IMR-90 (cell line): ENCODE measurements at regions not wholly inside any gene's neighbourhood (a gene's known extent, or its start where the extent isn't known, plus 50 kb on each side); places are given as distances from the start of the nearest gene placed in this dataset.
"Not testable (repeated sequence)": the region's sequence is repeated elsewhere in the genome, so short reads cannot be mapped to it uniquely, and the experiment has no call there.

Experiments used
- ATAC-seq: fragments of 200-7000 bp; cut with Tn5 transposase; 2 replicates; pipeline ENCODE4 v1.9.1; 2020; ENCODE audit warnings: low read depth, mild to moderate bottlenecking, moderate library complexity
- BruUV-seq: library from RNA; stranded (reverse); fragments of 400-500 nt; replicated peaks from 2 replicates; lab custom pipeline; 2021; lab: Mats Ljungman, UMichigan
- CTCF ChIA-PET: fragments of 300-600 bp; formaldehyde crosslinking; extraction: SDS; loops from one replicate; lab custom pipeline; 2021; ENCODE audit warnings: antibody characterized with exemption; lab: Yijun Ruan, JAX
- POLR2A ChIA-PET: fragments of 300-600 bp; sonication (Branson Sonifier 250); formaldehyde crosslinking; loops from one replicate; lab custom pipeline; 2022; ENCODE audit warnings: antibody characterized with exemption; ENCODE audit not compliant: unreplicated experiment; lab: Charles Lee
- DNase-seq: peaks from one replicate; pipeline ENCODE4 v3.0.0; 2013
- H2AFZ ChIP-seq: replicated peaks from 2 replicates; pipeline ENCODE3; 2013; ENCODE audit warnings: low read length, mild to moderate bottlenecking; ENCODE audit not compliant: poor library complexity
- H2AK5ac ChIP-seq: 2 replicates; pipeline ENCODE4 v1.6.1; 2013; ENCODE audit warnings: low read depth, low read length, inconsistent platforms
- H2AK9ac ChIP-seq: replicated peaks from 2 replicates; pipeline ENCODE3; 2013; ENCODE audit warnings: mild to moderate bottlenecking, low read depth, low read length, moderate library complexity; ENCODE audit not compliant: poor library complexity
- H2BK120ac ChIP-seq: 2 replicates; pipeline ENCODE4 v1.6.1; 2013; ENCODE audit warnings: low read depth, low read length, inconsistent platforms
- H2BK15ac ChIP-seq: 3 replicates; pipeline ENCODE4 v1.6.1; 2013; ENCODE audit warnings: low read depth, low read length, inconsistent platforms
- H2BK20ac ChIP-seq: 2 replicates; pipeline ENCODE4 v1.6.1; 2013; ENCODE audit warnings: low read depth, mild to moderate bottlenecking, inconsistent platforms, low read length, moderate library complexity
- H2BK5ac ChIP-seq: 2 replicates; pipeline ENCODE4 v1.6.1; 2013; ENCODE audit warnings: mild to moderate bottlenecking, low read depth, low read length, inconsistent platforms; ENCODE audit not compliant: poor library complexity, severe bottlenecking
- H3K14ac ChIP-seq: replicated peaks from 2 replicates; pipeline ENCODE4 v1.6.1; 2013; ENCODE audit warnings: low read depth, low read length, inconsistent platforms
- H3K18ac ChIP-seq: 2 replicates; pipeline ENCODE4 v1.6.1; 2013; ENCODE audit warnings: low read depth, low read length, control low read depth
- H3K23ac ChIP-seq: 2 replicates; pipeline ENCODE4 v1.6.1; 2013; ENCODE audit warnings: low read depth, low read length, inconsistent platforms
- H3K27ac ChIP-seq: 2 replicates; pipeline ENCODE4 v1.5.1; 2013; ENCODE audit warnings: mild to moderate bottlenecking, control low read depth, low read length; ENCODE audit not compliant: insufficient read depth
- H3K27me3 ChIP-seq: 2 replicates; pipeline ENCODE4 v1.6.1; 2013; ENCODE audit warnings: low read length; ENCODE audit not compliant: control insufficient read depth, insufficient read depth
- H3K36me3 ChIP-seq: 2 replicates; pipeline ENCODE4 v1.6.1; 2013; ENCODE audit warnings: low read length, mixed read lengths; ENCODE audit not compliant: control insufficient read depth, insufficient read depth
- H3K4ac ChIP-seq: 2 replicates; pipeline ENCODE4 v1.6.1; 2013; ENCODE audit warnings: low read depth, low read length, inconsistent platforms
- H3K4me1 ChIP-seq: 2 replicates; pipeline ENCODE4 v1.6.1; 2013; ENCODE audit warnings: low read length, mixed read lengths; ENCODE audit not compliant: control insufficient read depth, insufficient read depth
- H3K4me2 ChIP-seq: 2 replicates; pipeline ENCODE4 v1.6.1; 2013; ENCODE audit warnings: low read depth, mild to moderate bottlenecking, control low read depth, low read length, moderate library complexity
- H3K4me3 ChIP-seq: 2 replicates; pipeline ENCODE4 v1.5.1; 2013; ENCODE audit warnings: low read depth, mild to moderate bottlenecking, control low read depth, low read length, moderate library complexity; ENCODE audit not compliant: insufficient read depth
- H3K56ac ChIP-seq: 2 replicates; pipeline ENCODE4 v1.6.1; 2013; ENCODE audit warnings: low read length, inconsistent platforms; ENCODE audit not compliant: insufficient read depth; ENCODE audit errors: extremely low read depth
- H3K79me1 ChIP-seq, 2 experiments: 2 replicates each; pipeline ENCODE4 v1.6.1; 2013; ENCODE audit warnings: low read length in 2 of 2, inconsistent platforms in 1 of 2, low read depth in 1 of 2
- H3K9ac ChIP-seq: 2 replicates; pipeline ENCODE4 v1.6.1; 2013; ENCODE audit warnings: low read depth, low read length, control low read depth
- H3K9me1 ChIP-seq: 2 replicates; pipeline ENCODE4 v1.6.1; 2013; ENCODE audit warnings: low read length, inconsistent platforms; ENCODE audit not compliant: insufficient read depth
- H3K9me3 ChIP-seq: 2 replicates; pipeline ENCODE4 v1.6.1; 2013; ENCODE audit warnings: low read length; ENCODE audit not compliant: control insufficient read depth, insufficient read depth
- H4K20me1 ChIP-seq: 2 replicates; pipeline ENCODE4 v1.6.1; 2013; ENCODE audit warnings: low read length, inconsistent platforms; ENCODE audit not compliant: insufficient read depth
- H4K5ac ChIP-seq: 2 replicates; pipeline ENCODE4 v1.6.1; 2013; ENCODE audit warnings: mild to moderate bottlenecking, low read depth, low read length, control low read depth
- H4K8ac ChIP-seq, 2 experiments: 2 replicates each; pipeline ENCODE4 v1.6.1; 2013; ENCODE audit warnings: low read depth in 2 of 2, low read length in 2 of 2, control low read depth in 1 of 2, inconsistent platforms in 1 of 2
- H4K91ac ChIP-seq: 2 replicates; pipeline ENCODE4 v1.6.1; 2013; ENCODE audit warnings: low read depth, low read length, inconsistent platforms; ENCODE audit not compliant: insufficient read depth
- WGBS, 2 experiments: methylation state at CpG; one replicate each; pipeline versions ENCODE4 v1.1.5 to v1.1.7; 2013; ENCODE audit warnings: missing lambda C conversion rate in 2 of 2; ENCODE audit not compliant: insufficient read length in 1 of 2; ENCODE audit errors: extremely low coverage in 2 of 2; 5-methylcytosine and 5-hydroxymethylcytosine counted together
- dilution Hi-C: fragments of 300-500 bp; cut with HindIII; formaldehyde crosslinking; loops from one replicate; pipeline ENCODE4 v1.14.3; 2018; ENCODE audit warnings: low sequenced_read_pairs; ENCODE audit not compliant: unreplicated experiment
- in situ Hi-C: fragments of 300-500 bp; cut with MboI; formaldehyde crosslinking; loops from 3 replicates; pipeline ENCODE4 v1.14.3; 2019; ENCODE audit warnings: low sequenced_read_pairs, inconsistent platforms, mixed read lengths
- intact Hi-C: fragments of 100-400 bp; cut with micrococcal nuclease; formaldehyde crosslinking; loops from 2 replicates; pipeline ENCODE4 v1.10.0; 2022

DNA sequence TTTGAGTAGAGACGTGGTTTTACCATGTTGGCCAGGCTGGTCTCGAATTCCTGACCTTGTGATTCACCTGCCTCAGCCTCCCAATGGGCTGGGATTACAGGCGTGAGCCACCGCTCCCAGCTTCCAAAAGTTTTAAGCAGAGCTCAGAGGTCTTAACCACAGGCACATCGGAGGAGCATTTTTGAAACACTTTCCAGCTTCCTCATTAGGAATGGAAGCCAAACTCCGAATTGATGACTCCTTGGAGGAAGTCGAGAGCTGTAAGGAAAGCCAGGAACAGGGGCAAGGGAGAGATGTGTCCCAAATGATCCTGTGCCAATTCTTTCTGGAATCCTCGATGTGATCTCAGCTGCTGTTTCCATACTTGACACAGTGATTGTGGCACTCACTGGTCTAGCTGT is 56.2 kb upstream of the CCZ1B start:
- H2BK20ac ChIP-seq, H4K20me1 ChIP-seq, H3K56ac ChIP-seq, H2AK9ac ChIP-seq, POLR2A ChIA-PET, H2AK5ac ChIP-seq, H3K9me3 ChIP-seq, H3K9ac ChIP-seq, dilution Hi-C loops, H3K4ac ChIP-seq, H3K79me1 ChIP-seq, H2BK120ac ChIP-seq, H2BK15ac ChIP-seq, H3K27me3 ChIP-seq, BruUV-seq, H3K23ac ChIP-seq, H3K9me1 ChIP-seq, H3K4me2 ChIP-seq, H3K36me3 ChIP-seq, CTCF ChIA-PET, ATAC-seq, H3K4me1 ChIP-seq, H3K27ac ChIP-seq, H3K4me3 ChIP-seq, intact Hi-C loops, H4K8ac ChIP-seq, H3K18ac ChIP-seq, H3K14ac ChIP-seq, in situ Hi-C loops, H2BK5ac ChIP-seq, H4K91ac ChIP-seq, H4K5ac ChIP-seq, H2AFZ ChIP-seq: not testable (repeated sequence)
- 14% methylated on average over 1 of the region's 8 CpGs; no CpG with 5 or more reads in 1 of the 2 experiments for WGBS, 2 experiments
- DNase-seq, result peak; percentile 5

DNA sequence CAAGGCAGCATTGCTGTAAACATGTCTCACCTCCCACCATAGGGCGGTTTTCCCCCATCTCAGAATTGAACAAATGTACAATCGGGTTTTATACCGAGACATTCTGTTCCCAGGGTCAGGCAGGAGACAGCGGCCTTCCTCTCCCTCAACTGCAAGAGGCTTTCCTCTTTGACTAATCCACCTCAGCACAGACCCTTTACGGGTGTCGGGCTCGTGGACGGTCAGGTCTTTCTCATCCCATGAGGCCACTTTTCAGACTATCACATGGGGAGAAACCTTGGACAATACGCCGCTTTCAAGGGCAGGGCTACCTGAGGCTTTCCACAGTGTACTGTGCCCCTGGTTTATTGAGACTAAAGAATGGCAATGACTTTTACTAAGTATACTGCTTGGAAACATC is 57.7 kb upstream of the CCZ1B start:
- H3K27me3 ChIP-seq, H3K4ac ChIP-seq, H3K36me3 ChIP-seq, DNase-seq, H4K20me1 ChIP-seq, H2BK120ac ChIP-seq, CTCF ChIA-PET, H3K79me1 ChIP-seq, dilution Hi-C loops, ATAC-seq, H4K8ac ChIP-seq, BruUV-seq, H3K9me3 ChIP-seq, H2BK5ac ChIP-seq, H2AK9ac ChIP-seq, H2BK20ac ChIP-seq, H3K18ac ChIP-seq, H3K4me2 ChIP-seq, POLR2A ChIA-PET, H3K4me3 ChIP-seq, intact Hi-C loops, H3K23ac ChIP-seq, H2AFZ ChIP-seq, H3K56ac ChIP-seq, H3K14ac ChIP-seq, H2AK5ac ChIP-seq, H2BK15ac ChIP-seq, H3K4me1 ChIP-seq, in situ Hi-C loops, H3K27ac ChIP-seq, H4K91ac ChIP-seq, H3K9me1 ChIP-seq, H4K5ac ChIP-seq, H3K9ac ChIP-seq: not testable (repeated sequence)
- WGBS, 2 experiments, result no CpG with 5 or more reads among the region's 10 CpGs
